Amniotic epithelial cell (primary cell): ENCODE measurements at regions not wholly inside any gene's neighbourhood (a gene's known extent, or its start where the extent isn't known, plus 50 kb on each side); places are given as distances from the start of the nearest gene placed in this dataset.
"Not testable (repeated sequence)": the region's sequence is repeated elsewhere in the genome, so short reads cannot be mapped to it uniquely, and the experiment has no call there.

Experiments
- DNase-seq: peaks from one replicate; pipeline ENCODE4 v3.0.0-alpha.2; 2010; ENCODE audit warnings: low read depth

DNA sequence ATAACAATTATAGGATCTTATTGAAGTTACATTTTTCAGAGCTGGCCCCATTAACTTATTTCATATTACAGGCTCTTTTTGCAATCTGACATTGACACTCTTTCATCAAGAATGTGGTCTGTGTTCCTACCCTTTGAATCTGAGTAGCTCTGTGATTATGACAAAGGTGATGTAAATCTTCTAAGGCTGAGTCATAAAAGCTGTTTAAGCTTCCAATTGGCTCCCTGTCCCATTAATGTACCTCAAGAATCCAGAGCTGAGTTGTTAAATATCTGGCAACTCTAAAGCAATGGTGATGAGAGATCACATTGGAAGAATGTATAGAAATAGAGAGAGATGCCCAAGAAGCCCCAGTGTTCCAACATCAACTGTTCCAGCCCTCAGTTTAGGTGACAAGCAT lies 178.5 kb upstream of the DEPDC1 start:
- DNase-seq = no peak

DNA sequence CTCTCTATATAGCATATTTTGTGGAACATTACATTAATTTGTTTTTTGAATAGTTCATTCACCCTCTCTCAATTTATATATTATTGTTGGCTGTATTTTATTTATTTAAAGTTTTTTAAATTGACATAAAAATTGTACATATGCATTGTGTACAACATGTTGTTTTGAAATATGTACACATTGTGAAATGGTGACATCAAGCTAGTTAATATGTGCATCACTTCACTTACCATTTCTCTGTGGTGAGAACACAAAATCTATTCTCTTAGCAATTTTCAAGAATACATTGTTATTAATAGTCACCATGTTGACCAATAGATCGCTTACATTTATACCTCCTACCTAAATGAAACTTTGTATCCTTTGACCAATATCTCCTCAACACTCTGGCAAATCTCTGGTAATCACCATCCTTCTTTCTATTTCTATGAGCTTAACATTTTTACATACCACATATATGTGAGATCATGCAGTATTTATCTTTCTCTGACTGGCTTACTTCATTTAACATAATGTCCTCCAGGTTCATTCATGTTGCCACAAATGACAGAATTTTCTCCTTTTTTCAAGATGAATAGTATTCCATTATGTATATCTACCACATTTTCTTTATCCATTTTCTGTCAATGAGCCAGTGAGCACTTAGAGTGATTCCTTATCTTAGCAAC lies 180.9 kb upstream of the DEPDC1 start:
- DNase-seq = no peak

- DNase-seq = no peak
These were observed 199.3 kb upstream of the DEPDC1 start for GRCh38 chr1:68696221-68696620.

GRCh38 chr1:68703921-68704354 lies 207.1 kb upstream of the DEPDC1 start:
- no peak for DNase-seq

GRCh38 chr1:68704800-68705443 lies 208.0 kb upstream of the DEPDC1 start:
- no peak for DNase-seq

- DNase-seq = no peak
These were observed 208.6 kb upstream of the DEPDC1 start for GRCh38 chr1:68705466-68705865.

- no peak for DNase-seq
These were observed 209.9 kb upstream of the DEPDC1 start for GRCh38 chr1:68706639-68707317.

GRCh38 chr1:68717330-68717729 lies 220.4 kb upstream of the DEPDC1 start:
- DNase-seq = no peak

- no peak for DNase-seq
These were observed 223.6 kb upstream of the DEPDC1 start for GRCh38 chr1:68720476-68720875.

GRCh38 chr1:68723791-68724190 lies 226.9 kb upstream of the DEPDC1 start:
- no peak for DNase-seq

DNA sequence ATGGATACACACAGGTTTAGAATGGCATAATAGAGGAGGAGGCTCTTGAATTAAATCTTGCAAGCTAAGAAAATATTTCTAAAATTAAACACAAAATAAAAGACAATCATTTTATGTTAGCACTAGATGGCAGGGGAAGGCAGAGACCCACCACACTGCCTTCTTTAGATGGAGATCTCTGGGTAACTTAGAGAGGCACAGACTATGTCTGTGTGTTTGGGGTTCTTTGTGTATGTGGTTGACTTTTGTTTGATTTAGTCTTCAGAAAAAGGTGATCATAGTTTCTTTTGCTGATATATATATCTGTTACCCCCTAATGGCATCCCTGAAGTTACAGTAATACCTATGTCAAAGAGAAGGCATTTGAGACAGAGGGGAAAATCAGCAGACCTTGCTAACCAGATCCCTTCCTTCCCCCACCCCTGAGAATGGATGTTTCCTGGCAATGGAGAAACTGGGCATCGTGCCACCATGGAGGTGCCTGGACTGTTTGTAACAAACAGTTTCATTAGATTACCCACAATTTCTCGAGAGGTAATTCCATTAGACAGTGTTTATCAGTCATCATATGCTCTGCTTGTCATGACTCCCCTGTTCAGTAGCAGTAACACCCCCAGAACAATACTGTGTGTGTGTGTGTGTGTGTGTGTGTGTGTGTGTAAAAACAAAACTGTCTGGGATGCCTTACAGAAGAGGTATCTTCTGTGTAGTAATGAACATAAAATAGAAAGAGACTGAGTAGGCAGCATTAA lies 228.3 kb upstream of the DEPDC1 start:
- no peak for DNase-seq

GRCh38 chr1:68739486-68739885 lies 242.6 kb upstream of the DEPDC1 start:
- not testable (repeated sequence) for DNase-seq

DNA sequence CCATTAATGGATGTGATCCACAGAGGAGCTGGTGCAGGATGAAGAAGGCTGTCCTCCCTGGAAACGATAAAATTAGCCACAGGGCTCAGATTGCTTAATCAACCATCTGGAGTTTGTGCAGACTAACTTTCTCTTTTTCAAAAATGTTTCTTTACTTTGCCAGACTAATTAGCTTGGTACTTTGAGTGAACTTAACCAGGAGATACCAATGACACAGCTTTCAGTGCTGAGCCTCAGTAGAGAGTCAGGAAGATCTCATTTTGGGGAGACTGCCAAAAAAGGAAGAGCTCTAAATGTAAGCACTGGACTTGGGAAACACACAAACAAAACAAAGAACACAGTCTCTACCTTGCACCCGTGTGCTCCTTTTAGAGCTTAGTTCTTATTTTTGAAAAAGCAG lies 248.1 kb upstream of the DEPDC1 start:
- no peak for DNase-seq

GRCh38 chr1:68745451-68745850 lies 248.6 kb upstream of the DEPDC1 start:
- no peak for DNase-seq

GRCh38 chr1:68746378-68746777 lies 249.5 kb upstream of the DEPDC1 start:
- DNase-seq = no peak

- DNase-seq = no peak
These were observed 254.8 kb upstream of the DEPDC1 start for GRCh38 chr1:68751723-68752122.

- no peak for DNase-seq
These were observed 261.9 kb upstream of the DEPDC1 start for GRCh38 chr1:68758666-68759209.

DNA sequence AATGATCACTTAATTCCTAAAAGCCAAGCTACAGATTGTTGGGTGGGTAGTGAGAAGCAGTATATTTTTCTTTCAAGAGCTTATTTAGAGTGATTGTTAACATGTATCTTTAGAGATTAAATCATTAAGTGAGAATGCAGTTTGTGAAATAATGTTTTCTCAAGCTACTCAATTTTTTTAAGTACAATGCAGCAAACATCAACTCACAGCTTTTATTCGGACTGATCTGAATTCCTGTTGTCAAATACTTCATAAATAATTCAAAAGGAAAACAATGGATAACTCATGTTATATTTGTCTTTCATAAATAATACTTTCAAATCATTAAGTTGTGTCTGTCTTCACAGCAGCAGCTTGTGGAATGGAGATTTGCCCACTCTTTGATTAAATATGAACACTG lies 271.1 kb upstream of the DEPDC1 start:
- no peak for DNase-seq

- no peak for DNase-seq
These were observed 273.9 kb upstream of the DEPDC1 start for GRCh38 chr1:68770817-68771216.

GRCh38 chr1:68777851-68778250 lies 281.0 kb upstream of the DEPDC1 start:
- DNase-seq = no peak

- DNase-seq = not testable (repeated sequence)
These were observed 283.0 kb upstream of the DEPDC1 start for GRCh38 chr1:68779841-68780240.

DNA sequence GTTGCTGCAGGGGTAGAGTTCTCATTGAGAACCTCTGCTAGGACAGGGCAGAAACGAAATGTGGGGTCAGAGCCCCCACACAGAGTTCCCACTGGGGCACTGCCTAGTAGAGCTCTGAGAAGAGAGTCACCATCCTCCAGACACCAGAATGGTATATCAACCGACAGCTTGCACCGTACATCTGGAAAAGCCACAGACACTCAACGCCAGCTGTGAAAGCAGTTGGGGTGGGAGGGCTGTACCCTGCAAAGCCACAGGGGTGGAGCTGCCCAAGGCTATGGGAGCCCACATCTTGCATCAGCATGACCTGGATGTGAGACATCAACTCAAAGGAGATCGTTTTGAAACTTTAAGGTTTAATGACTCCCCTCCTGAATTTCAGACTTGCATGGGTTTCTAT lies 284.0 kb upstream of the DEPDC1 start:
- no peak for DNase-seq
